Kidney epithelial cell (primary cell): ENCODE measurements at regions not wholly inside any gene's neighbourhood (a gene's known extent, or its start where the extent isn't known, plus 50 kb on each side); places are given as distances from the start of the nearest gene placed in this dataset.

Source experiments
- DNase-seq: peaks from one replicate; pipeline ENCODE4 v3.0.0-alpha.2; 2010; ENCODE audit warnings: low read depth
- H3K27me3 ChIP-seq: 2 replicates; pipeline ENCODE4 v1.6.0; 2011; ENCODE audit warnings: low read length; ENCODE audit not compliant: control insufficient read depth, insufficient read depth
- H3K36me3 ChIP-seq: 2 replicates; pipeline ENCODE4 v1.5.1; 2011; ENCODE audit warnings: low read length; ENCODE audit not compliant: control insufficient read depth, insufficient read depth
- H3K4me3 ChIP-seq: 2 replicates; pipeline ENCODE4 v1.5.1; 2011; ENCODE audit warnings: low read depth, mild to moderate bottlenecking, control low read depth, low read length
- TF ChIP-seq, protein P1 (sequence below): IDR thresholded peaks from 2 replicates; pipeline ENCODE4 v1.5.1; 2011; ENCODE audit warnings: mild to moderate bottlenecking, moderate library complexity, low read length, control low read depth, inconsistent platforms; ENCODE audit not compliant: insufficient read depth, poor library complexity, severe bottlenecking

DNA sequence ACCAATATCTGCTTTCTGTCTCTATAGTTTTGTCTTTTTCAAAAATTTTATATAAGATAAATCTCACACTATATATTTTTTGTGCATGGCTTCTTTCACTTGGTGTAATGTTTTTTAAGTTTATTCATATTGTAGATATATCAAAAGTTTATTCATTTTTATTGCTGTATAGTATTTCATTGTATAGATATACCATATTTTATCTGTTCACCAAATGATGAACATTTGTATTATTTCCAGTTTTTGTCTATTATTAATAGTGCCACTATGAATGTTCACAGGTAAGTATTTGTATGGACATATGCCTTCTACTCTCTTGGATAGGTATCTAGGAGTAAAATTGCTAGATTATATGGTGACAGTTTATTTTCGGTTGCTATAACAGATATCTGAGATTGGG is 289.5 kb upstream of the CITED2 start:
- no peak for DNase-seq
- H3K36me3 ChIP-seq: no peaks in the 10 kb centered on the region
- H3K4me3 ChIP-seq: no peak overlapping the region
- TF ChIP-seq, protein P1, sequence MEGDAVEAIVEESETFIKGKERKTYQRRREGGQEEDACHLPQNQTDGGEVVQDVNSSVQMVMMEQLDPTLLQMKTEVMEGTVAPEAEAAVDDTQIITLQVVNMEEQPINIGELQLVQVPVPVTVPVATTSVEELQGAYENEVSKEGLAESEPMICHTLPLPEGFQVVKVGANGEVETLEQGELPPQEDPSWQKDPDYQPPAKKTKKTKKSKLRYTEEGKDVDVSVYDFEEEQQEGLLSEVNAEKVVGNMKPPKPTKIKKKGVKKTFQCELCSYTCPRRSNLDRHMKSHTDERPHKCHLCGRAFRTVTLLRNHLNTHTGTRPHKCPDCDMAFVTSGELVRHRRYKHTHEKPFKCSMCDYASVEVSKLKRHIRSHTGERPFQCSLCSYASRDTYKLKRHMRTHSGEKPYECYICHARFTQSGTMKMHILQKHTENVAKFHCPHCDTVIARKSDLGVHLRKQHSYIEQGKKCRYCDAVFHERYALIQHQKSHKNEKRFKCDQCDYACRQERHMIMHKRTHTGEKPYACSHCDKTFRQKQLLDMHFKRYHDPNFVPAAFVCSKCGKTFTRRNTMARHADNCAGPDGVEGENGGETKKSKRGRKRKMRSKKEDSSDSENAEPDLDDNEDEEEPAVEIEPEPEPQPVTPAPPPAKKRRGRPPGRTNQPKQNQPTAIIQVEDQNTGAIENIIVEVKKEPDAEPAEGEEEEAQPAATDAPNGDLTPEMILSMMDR: no peak
- no peaks in the 10 kb centered on the region for H3K27me3 ChIP-seq

DNA sequence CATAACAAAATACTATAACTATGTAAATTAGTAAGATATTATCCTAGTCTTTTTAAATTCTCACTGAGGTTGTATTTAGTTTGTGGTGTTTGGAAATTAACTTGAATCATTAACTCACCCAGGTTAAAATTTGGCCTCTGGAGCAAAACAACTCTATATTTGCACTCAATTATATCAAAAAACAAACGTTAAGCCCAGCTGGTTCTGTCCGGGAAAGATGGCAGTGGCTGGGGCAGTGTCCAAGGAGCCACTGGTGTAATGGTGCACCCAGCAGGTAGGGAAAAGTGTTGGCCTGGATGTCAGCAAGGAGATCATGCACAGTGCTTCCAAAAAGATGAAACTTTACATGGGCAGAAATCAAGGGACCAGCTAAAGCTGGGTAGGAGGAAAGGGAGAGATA is 285.3 kb upstream of the CITED2 start:
- no peak overlapping the region for H3K4me3 ChIP-seq
- TF ChIP-seq, protein P1: no peak
- DNase-seq: no peak
- H3K36me3 ChIP-seq: no peaks in the 10 kb centered on the region
- no peaks in the 10 kb centered on the region for H3K27me3 ChIP-seq

GRCh38 chr6:139659196-139659595 is 284.7 kb upstream of the CITED2 start:
- no peaks in the 10 kb centered on the region for H3K36me3 ChIP-seq
- DNase-seq: no peak
- H3K27me3 ChIP-seq: no peaks in the 10 kb centered on the region
- TF ChIP-seq, protein P1: no peak
- no peak overlapping the region for H3K4me3 ChIP-seq

DNA sequence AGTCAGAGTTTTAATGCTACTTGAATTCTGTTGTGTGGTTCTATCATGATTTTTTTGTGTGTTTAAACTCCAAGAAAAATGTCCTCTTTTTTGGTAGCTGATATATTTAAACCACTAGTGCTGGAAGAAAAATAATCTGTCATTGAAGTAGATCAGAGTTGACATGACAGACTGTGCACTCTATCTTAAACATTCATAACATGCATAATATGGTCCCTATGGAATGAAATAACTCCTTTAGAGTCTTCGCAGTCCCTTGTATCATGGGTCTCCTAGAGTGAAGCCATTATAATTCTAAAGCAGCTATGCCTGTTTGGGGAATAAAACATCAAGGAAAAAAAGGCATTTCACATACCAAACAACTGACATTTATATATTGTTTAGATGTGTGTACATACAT is 282.7 kb upstream of the CITED2 start:
- Histone ChIP-seq H3K4me3 (no peak overlapping the region), H3K27me3 (no peaks in the 10 kb centered on the region), H3K36me3 (no peaks in the 10 kb centered on the region)
- no peak for DNase-seq
- TF ChIP-seq, protein P1: no peak

DNA sequence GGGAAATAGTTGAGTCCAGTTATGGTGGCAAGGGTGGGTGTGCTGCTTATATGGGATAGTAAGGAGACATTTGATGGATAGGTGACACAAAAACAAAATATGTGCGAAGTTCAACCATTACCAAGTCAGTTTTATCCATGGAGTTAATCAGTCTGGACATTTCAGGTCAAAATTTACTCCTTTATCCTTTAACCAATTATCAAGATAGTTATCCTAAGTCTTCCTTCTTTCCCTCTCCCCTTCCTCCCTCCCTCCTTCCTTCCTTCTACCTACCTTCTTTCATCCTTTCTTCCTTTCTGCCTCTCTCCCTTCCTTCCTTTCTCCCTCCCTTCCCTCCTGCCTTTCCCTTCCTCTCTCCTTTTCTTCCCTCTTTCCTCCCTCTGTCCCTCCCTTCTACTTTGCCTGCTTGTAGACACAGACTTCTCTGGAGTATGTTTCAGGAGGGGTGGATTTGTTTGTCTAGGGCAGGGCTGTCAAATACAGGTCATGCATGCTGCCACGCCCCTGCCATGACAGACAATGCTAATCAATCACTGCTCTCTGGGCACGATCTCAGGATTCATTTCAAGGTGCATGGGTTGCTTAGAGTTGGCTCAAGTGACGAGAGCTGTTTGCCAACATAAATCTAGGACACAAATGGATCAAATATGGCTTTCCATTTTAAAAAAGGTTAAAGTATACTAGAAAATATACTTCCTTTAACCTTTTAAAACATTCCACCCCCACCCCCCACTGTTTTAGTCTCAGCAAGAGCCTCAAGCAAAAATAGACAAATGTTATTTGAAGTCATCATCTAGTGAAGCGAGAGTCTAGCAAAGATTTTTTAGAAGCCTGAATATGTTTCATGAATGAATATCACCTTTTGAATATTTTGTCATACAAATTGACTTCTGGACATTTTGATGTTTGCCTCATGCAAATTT is 281.6 kb upstream of the CITED2 start:
- no peaks in the 10 kb centered on the region for H3K36me3 ChIP-seq
- H3K27me3 ChIP-seq: no peaks in the 10 kb centered on the region
- TF ChIP-seq, protein P1: no peak
- no peak for DNase-seq
- H3K4me3 ChIP-seq: no peak overlapping the region
